Heart left ventricle (tissue), 13 donors: ENCODE measurements at regions not wholly inside any gene's neighbourhood (a gene's known extent, or its start where the extent isn't known, plus 50 kb on each side); places are given as distances from the start of the nearest gene placed in this dataset.

ENCODE experiments used
- POLR2A ChIP-seq, 2 donors: fragments of 450-650 bp; IDR thresholded peaks; one replicate each; pipeline ENCODE4 v1.6.1; 2017; ENCODE audit warnings: antibody characterized with exemption in 2 of 2, mild to moderate bottlenecking in 2 of 2, moderate library complexity in 2 of 2
- TF ChIP-seq, protein P1 (sequence below), 12 donors: fragments of 200-600 bp; sonication (generic) in 4 of 12; IDR thresholded peaks; one replicate each; pipeline versions ENCODE4 v1.5.0 to v1.8.0; 2018 to 2022; ENCODE audit warnings: antibody characterized with exemption in 12 of 12, mild to moderate bottlenecking in 5 of 12
- donor health status: ischemic (EF 13 %, LVEDD 7.1; RV severe dilation, severe dysfunction).
- donor health status: DM: no; HTN: yes; CAD: no.
- donor health status: DM: no; HTN: no; CAD: no.
- donor health status: ischemic (EF 25% LVEDD 6.9; RV normal size, moderate dysfunction).
- donor health status: ischemic (EF 25% LVEDD 5.7; RV mildly dilated, moderate dysfunction).
- donor health status: ischemic (EF 35%, LVEDD 5.7; RV mildly dilated, moderate dysfunction).
- donor health status: nonischemic (EF 11% LVEDD 7.7; RV severe dilation, severe dysfunction).
- donor health status: DM: yes; HTN: yes; CAD: no.
- donor health status: PGD.
- donor health status: ischemic (EF 29% LVEDD 5.4; RV normal size, mild dysfunction).
- donor health status: nonischemic (EF 23%, LVEDD 6.1; RV moderate dilation, normal function).

DNA sequence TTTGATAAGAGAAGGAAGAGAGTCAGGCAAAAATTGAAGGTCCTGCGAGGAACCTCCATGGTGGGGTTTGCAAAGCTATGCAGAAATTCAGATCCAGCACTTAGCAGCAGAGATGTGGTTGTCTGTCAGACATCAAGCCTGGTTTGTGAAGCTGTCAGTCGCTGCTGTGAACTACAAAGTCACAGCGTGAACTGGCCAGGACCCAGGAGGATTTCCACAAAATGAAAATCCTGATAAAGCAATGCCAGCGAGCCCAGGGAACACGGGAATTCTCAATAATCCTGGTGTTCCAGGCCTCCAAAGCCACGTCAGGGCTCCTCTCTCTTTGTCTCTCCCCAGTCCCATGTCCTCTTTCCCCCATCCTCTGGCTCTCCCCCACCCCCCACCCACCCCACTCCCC lies 296.9 kb upstream of the GADL1 start:
- no peak for TF ChIP-seq POLR2A (IDR thresholded peaks at IDR 0.05)
- TF ChIP-seq, protein P1, sequence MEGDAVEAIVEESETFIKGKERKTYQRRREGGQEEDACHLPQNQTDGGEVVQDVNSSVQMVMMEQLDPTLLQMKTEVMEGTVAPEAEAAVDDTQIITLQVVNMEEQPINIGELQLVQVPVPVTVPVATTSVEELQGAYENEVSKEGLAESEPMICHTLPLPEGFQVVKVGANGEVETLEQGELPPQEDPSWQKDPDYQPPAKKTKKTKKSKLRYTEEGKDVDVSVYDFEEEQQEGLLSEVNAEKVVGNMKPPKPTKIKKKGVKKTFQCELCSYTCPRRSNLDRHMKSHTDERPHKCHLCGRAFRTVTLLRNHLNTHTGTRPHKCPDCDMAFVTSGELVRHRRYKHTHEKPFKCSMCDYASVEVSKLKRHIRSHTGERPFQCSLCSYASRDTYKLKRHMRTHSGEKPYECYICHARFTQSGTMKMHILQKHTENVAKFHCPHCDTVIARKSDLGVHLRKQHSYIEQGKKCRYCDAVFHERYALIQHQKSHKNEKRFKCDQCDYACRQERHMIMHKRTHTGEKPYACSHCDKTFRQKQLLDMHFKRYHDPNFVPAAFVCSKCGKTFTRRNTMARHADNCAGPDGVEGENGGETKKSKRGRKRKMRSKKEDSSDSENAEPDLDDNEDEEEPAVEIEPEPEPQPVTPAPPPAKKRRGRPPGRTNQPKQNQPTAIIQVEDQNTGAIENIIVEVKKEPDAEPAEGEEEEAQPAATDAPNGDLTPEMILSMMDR (IDR thresholded peaks at IDR 0.05): no peak
